ENCODE measurements at regions not wholly inside any gene's neighbourhood (a gene's known extent, or its start where the extent isn't known, plus 50 kb on each side); places are given as distances from the start of the nearest gene placed in this dataset.

GRCh38 chr18:73782405-73782804, 365.2 kb downstream of the FBXO15 start:
- no peak for DNase-seq

GRCh38 chr18:73780218-73780617, 367.4 kb downstream of the FBXO15 start:
- no peak for DNase-seq

- peak; percentile 11 for DNase-seq
These were observed 369.6 kb downstream of the FBXO15 start for GRCh38 chr18:73778032-73778359.

DNA sequence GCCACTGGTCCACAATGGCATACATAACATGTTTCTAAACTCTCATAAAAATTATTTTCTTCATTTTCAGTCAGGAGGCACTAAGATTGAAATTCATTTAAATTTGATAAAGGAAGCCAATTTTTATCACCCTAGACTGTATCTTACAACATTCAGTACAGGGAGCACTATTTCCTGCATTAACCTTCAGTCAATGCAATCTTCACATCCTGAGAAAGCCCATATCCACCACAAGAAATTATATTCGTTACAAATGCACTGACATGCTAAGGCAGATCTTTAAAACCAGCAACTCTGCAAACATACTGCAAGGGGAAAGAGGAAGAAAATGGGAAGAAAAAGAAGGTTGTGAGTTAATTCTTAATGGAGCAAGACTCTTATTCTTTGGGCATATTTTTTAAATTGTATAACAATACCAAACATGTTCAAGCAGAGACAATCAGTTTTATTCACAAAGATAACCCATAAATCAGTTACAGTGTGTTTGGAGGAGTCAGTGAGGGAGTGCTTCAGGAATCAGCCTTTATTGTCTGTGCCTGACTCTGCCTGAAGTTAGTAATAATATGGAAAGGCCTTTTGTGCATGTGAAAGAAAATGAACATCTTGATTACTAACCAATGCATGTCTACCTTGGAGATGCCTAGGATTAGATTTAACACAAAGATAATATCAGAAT, 370.1 kb downstream of the FBXO15 start:
- no peak for DNase-seq

DNA sequence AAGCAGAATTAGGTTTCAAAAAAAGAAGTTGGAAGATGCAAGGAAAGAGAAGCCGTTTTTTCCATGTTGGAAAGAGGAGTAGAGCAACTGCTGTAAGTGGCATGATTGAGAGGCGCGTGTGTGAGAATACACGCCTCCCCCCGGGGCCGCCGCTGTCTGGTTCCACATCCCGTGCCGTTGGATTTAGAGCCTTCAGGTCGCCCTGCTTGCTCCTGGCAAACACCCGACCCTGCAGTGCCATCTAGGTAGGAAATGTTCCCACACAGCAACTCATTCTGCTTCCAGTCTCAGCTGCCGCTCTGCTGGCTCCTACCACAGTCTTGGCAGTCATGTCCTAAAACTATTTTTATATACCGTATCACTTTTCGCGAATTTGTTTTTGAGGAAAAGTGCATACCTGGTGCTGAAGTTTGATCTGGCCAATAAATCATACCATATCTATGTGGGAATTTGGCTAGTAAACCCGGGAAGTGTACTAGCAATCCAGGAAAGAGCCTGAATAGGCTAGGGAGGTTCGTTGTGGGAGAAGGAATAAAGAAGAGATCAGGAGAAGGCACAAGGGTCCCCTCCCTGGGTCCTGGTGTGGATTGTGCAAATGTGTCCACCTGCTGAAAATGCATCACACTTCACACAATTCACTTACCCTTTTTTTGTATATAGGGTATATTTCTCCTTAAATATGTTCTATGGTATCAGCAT, 372.7 kb downstream of the FBXO15 start:
- DNase-seq = no peak

DNA sequence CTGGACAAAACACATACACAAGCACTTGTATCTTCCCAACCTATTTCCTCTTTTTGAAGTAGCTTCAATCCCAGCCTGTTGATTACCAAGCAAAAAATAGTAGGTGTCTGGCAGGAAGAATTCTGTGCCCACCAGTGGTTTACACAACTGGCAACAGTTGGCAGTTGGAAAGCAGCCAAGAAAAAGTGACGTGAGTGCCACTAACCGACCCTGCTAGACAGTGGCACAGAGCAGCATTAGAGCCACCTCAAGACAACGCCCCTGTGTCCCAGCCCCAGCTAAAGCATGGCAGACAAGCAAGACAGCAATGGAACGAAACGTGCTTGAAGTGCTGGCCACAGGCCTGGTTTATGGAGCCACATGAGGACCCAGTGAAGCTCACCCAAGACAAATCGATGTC, 379.6 kb downstream of the FBXO15 start:
- DNase-seq = no peak

GRCh38 chr18:73766910-73767515, 380.6 kb downstream of the FBXO15 start:
- peak; percentile 13 for DNase-seq

DNA sequence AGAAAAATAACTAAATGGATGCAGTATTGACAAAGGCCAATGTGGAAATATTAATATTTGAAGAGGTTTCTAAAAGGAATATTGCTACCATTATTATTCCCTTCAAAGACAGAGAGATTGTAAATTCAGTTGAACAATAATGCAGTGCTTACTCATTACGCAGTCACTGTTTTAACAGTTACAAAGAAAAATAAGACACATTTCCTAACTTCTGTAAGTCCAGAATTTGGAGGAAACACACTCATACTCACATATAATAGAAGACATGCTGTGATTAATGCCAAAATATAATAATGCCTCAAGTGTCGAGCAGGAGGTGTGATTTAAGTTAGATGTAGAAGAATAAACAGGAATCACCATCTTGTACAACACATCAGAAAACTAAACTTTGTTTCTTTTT, 389.2 kb downstream of the FBXO15 start:
- DNase-seq = no peak

- DNase-seq = no peak
These were observed 391.2 kb downstream of the FBXO15 start for GRCh38 chr18:73756256-73757091.

DNA sequence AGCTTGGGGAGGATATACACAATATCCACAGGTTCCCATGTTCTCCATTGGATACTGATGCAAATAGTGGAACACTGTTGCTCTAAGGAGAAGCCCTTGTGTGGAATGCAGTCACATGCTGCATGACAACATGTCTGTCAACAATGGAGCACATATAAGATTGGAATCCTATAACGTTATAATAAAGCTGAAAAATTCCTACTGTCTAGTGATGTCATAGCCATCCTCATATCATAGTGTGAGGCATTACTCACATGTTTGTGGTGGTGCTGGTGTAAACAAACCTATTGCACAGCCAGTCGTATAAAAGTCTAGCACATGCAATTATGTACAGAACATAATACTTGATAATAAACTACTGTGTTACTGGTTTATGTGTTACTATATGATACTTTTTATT, 394.7 kb downstream of the FBXO15 start:
- DNase-seq = no peak

GRCh38 chr18:73752546-73752945, 395.1 kb downstream of the FBXO15 start:
- DNase-seq = no peak

DNA sequence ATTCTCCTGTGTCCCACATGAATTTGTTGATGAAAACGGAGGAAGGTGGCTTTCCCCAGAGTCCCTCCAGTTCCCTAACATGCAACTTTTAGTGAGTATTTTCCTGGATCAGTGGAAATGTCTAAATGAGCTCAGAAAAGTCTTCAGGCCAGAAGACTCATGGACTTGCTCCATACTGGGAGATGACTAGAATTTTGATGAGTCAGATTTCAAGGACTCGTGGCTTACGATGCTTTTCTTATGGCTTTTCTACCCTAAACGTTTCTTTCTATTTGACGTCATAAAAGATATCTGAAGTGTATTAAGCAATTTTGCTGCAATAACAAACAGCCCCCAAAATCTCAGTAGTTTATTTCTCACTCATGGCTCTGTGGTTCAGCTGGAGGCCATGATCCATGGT, 397.6 kb downstream of the FBXO15 start:
- no peak for DNase-seq

DNA sequence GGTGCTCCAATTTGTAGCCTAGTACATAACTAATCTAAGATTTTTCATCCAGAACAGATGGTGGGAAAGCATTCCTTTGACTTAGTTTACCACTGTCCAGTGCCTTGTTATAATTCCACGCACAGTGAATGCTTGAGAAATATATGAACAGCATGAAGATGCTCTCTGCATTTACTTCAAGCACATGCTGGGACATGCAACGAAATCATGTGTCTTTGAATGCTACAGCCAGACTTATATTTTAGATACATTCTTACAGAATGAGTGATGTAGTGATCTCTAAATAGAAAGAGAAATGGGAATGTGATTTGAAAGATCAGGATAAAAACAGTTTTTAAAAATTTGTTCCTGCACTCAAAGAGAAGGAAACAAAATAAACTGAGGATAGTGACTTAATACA, 398.3 kb downstream of the FBXO15 start:
- DNase-seq = no peak

DNA sequence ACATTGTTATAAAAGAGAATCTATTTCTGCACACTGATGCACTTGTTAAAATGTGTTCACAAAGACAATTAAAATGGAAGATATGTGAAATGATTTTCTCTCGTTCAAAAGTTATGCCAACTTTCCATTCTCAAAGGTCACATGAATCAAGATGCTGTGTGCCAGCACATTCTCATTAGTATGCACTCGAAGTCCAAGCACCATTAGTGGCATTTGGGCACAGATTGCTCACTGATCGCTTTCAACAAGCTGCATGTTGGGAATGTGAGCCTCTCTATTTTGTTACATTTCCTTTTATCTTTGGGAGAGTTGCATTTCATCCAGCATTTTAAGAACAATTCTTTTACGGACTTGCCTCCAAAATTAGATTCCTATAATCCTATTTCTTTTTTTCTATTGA, 398.9 kb downstream of the FBXO15 start:
- DNase-seq = no peak

DNA sequence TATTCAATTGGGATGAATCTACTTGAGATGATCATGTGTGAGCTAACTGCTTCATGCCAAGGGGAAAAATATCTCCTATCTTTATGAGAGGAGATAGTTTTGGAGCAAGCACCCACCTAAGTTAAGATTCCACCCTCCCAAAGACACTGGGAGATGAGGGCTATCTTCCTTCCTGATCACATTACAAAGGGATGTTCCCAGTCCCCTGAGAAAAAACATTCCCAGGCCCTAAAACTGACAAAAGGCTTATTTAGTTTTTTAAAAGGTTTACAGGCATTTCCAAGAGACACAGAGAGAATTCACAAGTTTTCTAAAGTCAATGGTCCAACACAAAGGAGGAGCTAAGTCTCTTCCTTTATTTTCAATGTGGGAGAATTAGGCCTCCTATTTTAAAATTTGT, 401.5 kb downstream of the FBXO15 start:
- DNase-seq = no peak

GRCh38 chr18:73742957-73743356, 404.7 kb downstream of the FBXO15 start:
- no peak for DNase-seq

DNA sequence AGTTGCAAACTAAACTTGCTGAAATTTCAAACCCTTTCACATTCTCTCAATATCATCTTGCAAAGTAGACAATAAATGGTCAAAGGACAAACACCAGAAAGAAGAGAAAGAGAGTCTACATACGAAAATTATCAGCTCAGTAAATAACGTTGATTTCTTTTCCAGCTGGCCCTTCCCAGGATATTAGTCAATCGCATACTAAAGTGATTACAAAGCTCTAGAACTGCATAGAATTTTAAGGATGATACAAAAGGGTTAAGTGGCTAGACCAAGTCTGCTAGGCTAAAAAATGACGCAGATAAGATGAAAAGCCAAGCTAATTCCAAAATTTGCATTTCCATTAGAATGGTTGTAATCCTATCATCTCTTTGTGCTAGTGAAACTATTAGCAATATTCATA, 405.7 kb downstream of the FBXO15 start:
- no peak for DNase-seq

- DNase-seq = no peak
These were observed 408.5 kb downstream of the FBXO15 start for GRCh38 chr18:73739098-73739497.

GRCh38 chr18:73737990-73738389, 409.6 kb downstream of the FBXO15 start:
- DNase-seq = no peak

GRCh38 chr18:73735836-73736235, 411.8 kb downstream of the FBXO15 start:
- DNase-seq = no peak

GRCh38 chr18:73733806-73734314, 413.8 kb downstream of the FBXO15 start:
- no peak for DNase-seq

DNA sequence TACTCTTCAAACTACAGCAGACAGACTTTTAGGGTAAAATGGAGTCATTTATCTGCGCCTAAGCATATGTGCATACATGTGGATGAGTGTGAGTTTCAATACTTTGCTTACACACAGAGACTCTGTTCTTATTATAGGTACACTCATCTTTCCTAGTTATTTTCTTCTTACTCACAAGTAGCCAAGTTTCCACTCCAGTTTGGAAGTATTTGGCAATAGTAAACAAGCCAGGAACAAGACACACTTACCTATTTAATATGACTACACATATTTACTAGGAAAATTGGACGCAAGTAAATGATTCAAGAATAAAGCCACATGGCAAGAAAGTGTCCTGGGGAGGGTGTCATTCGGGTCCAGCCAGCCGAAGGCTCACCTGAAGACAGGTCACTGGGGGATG, 414.3 kb downstream of the FBXO15 start:
- DNase-seq = no peak

GRCh38 chr18:73728657-73729056, 419.0 kb downstream of the FBXO15 start:
- no peak for DNase-seq
